Keratinocyte (primary cell): ENCODE measurements at regions not wholly inside any gene's neighbourhood (a gene's known extent, or its start where the extent isn't known, plus 50 kb on each side); places are given as distances from the start of the nearest gene placed in this dataset.

ENCODE experiments used
- CTCF ChIP-seq, 3 experiments: IDR thresholded peaks in 1 of 3; conservative IDR thresholded peaks in 1 of 3; optimal IDR thresholded peaks in 1 of 3; 2 replicates in 2 of 3; 3 replicates in 1 of 3; pipeline versions ENCODE3 to v1.5.1; 2011; ENCODE audit warnings: low read length in 3 of 3, mild to moderate bottlenecking in 3 of 3, moderate library complexity in 2 of 3, control low read depth in 1 of 3, inconsistent platforms in 1 of 3; ENCODE audit not compliant: insufficient read depth in 2 of 3; ENCODE audit errors: extremely low read depth in 1 of 3
- EZH2 ChIP-seq: IDR thresholded peaks from one replicate; pipeline ENCODE4 v1.6.1; 2012; ENCODE audit warnings: inconsistent platforms, mild to moderate bottlenecking, low read length, moderate library complexity

DNA sequence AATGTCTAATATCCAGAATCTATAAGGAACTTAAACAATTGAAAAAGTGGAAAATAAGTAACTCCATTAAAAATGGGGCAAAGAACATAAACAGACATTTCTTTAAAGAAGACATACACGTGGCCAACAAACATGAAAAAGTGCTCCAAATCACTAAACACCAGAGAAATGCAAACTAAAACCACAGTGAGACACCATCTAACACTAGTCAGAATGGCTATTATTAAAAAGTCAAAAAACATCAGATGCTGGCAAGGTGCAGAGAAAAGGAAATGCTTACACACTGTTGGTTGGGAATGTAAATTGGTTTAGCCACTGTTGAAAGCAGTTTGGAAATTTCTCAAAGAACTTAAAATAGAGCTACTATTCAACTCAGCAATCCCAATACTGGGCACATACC lies 169.2 kb upstream of the MANEA start:
- no peak for TF ChIP-seq CTCF (optimal IDR thresholded peaks at IDR 0.05 in 1 of 3, IDR thresholded peaks at IDR 0.05 in 1 of 3, conservative IDR thresholded peaks at IDR 0.05 in 1 of 3; ENCODE audit: extremely low read depth in 1 of 3, insufficient read depth in 2 of 3, low read length in 3 of 3)
- no peak for TF ChIP-seq EZH2
